CD4-positive, CD25-positive, alpha-beta regulatory T cell (primary cell): ENCODE measurements at regions not wholly inside any gene's neighbourhood (a gene's known extent, or its start where the extent isn't known, plus 50 kb on each side); places are given as distances from the start of the nearest gene placed in this dataset.

ENCODE experiments used
- ATAC-seq, 2 donors: fragments of 150-1000 bp; cut with Tn5 transposase; one replicate each; pipeline ENCODE4 v1.10.0; 2021; ENCODE audit warnings: low read depth in 2 of 2, moderate number of reproducible peaks in 2 of 2, moderate library complexity in 1 of 2
- DNase-seq, 3 donors: peaks; one replicate each; pipeline versions ENCODE4 v3.0.0 to v3.0.0-alpha.2; 2012 to 2022; ENCODE audit warnings: mixed read lengths in 1 of 3
- H3K27ac ChIP-seq: one replicate; pipeline ENCODE4 v1.7.0; 2013; ENCODE audit warnings: mild to moderate bottlenecking, low read length; ENCODE audit not compliant: insufficient read depth, poor library complexity, severe bottlenecking
- H3K27me3 ChIP-seq: one replicate; pipeline ENCODE4 v1.7.0; 2013; ENCODE audit warnings: low read length; ENCODE audit not compliant: control insufficient read depth, insufficient read depth
- H3K36me3 ChIP-seq: one replicate; pipeline ENCODE4 v1.7.0; 2013; ENCODE audit warnings: mild to moderate bottlenecking, low read length, moderate library complexity; ENCODE audit not compliant: control insufficient read depth, insufficient read depth
- H3K4me1 ChIP-seq: 2 replicates; pipeline ENCODE4 v1.7.0; 2013; ENCODE audit warnings: mild to moderate bottlenecking, low read length; ENCODE audit not compliant: insufficient read depth, control insufficient read depth, poor library complexity, severe bottlenecking
- H3K4me3 ChIP-seq: one replicate; pipeline ENCODE4 v1.7.0; 2013; ENCODE audit warnings: low read depth, mild to moderate bottlenecking, low read length, moderate library complexity
- H3K9me3 ChIP-seq, 2 experiments: 1 replicate in 1 of 2; 2 replicates in 1 of 2; pipeline ENCODE4 v1.7.0; 2013; ENCODE audit warnings: low read length in 2 of 2, mild to moderate bottlenecking in 1 of 2, moderate library complexity in 1 of 2; ENCODE audit not compliant: control insufficient read depth in 2 of 2
- H3K27ac Mint-ChIP-seq, 3 donors: one replicate each; pipeline ENCODE4 v1.8.0; 2020 to 2022; ENCODE audit warnings: mild to moderate bottlenecking in 3 of 3, mixed read lengths in 3 of 3, moderate library complexity in 2 of 3
- H3K27me3 Mint-ChIP-seq: one replicate; pipeline ENCODE4 v1.8.0; 2022; ENCODE audit warnings: mild to moderate bottlenecking, mixed read lengths
- H3K36me3 Mint-ChIP-seq: one replicate; pipeline ENCODE4 v1.8.0; 2020; ENCODE audit warnings: mixed read lengths
- H3K4me1 Mint-ChIP-seq, 4 donors: one replicate each; pipeline ENCODE4 v1.8.0; 2020 to 2022; ENCODE audit warnings: mixed read lengths in 4 of 4, mild to moderate bottlenecking in 1 of 4
- H3K4me3 Mint-ChIP-seq, 4 donors: one replicate each; pipeline ENCODE4 v1.8.0; 2020 to 2022; ENCODE audit warnings: mild to moderate bottlenecking in 4 of 4, mixed read lengths in 4 of 4, moderate library complexity in 3 of 4
- H3K9me3 Mint-ChIP-seq, 7 donors: one replicate each; pipeline ENCODE4 v1.8.0; 2020 to 2022; ENCODE audit warnings: mixed read lengths in 7 of 7, mild to moderate bottlenecking in 3 of 7, moderate library complexity in 2 of 7

GRCh38 chr3:118468801-118469200, 565.8 kb downstream of the IGSF11 start:
- no peaks in the 10 kb centered on the region for H3K27me3 Mint-ChIP-seq
- peaks cover 0 to 15% (median 6%) of the 10 kb centered on the region in 7 donors for H3K9me3 Mint-ChIP-seq
- no peak for ATAC-seq

GRCh38 chr3:118472586-118472985, 562.1 kb downstream of the IGSF11 start:
- Mint-ChIP-seq H3K36me3 (no peaks in the 10 kb centered on the region), H3K27me3 (no peaks in the 10 kb centered on the region), H3K27ac (no peak overlapping the region), H3K9me3 (peaks cover 0 to 12% (median 3%) of the 10 kb centered on the region in 7 donors), H3K4me1 (no peaks in the 10 kb centered on the region), H3K4me3 (no peak overlapping the region)
- no peaks in the 10 kb centered on the region for H3K36me3 ChIP-seq
- H3K4me3 ChIP-seq: no peak overlapping the region
- H3K9me3 ChIP-seq: no peaks in the 10 kb centered on the region
- ATAC-seq (no peak), DNase-seq (no peak)
- H3K4me1 ChIP-seq: no peaks in the 10 kb centered on the region
- no peaks in the 10 kb centered on the region for H3K27me3 ChIP-seq
- no peak overlapping the region for H3K27ac ChIP-seq

More at GRCh38 chr3:118468801-118469200, 565.8 kb downstream of the IGSF11 start:
- Histone ChIP-seq H3K27me3 (no peaks in the 10 kb centered on the region), H3K4me3 (no peak overlapping the region), H3K36me3 (no peaks in the 10 kb centered on the region), H3K9me3 (no peaks in the 10 kb centered on the region), H3K27ac (no peak overlapping the region), H3K4me1 (no peaks in the 10 kb centered on the region)
- no peak for DNase-seq
- Mint-ChIP-seq H3K27ac (no peak overlapping the region), H3K36me3 (no peaks in the 10 kb centered on the region), H3K4me1 (no peaks in the 10 kb centered on the region), H3K4me3 (no peak overlapping the region)

- H3K27me3 Mint-ChIP-seq: no peaks in the 10 kb centered on the region
- H3K27ac ChIP-seq: no peak overlapping the region
- H3K36me3 ChIP-seq: no peaks in the 10 kb centered on the region
- ATAC-seq (no peak), DNase-seq (no peak)
- no peak overlapping the region for H3K4me3 ChIP-seq
- H3K9me3 ChIP-seq: no peaks in the 10 kb centered on the region
- H3K4me1 Mint-ChIP-seq: no peaks in the 10 kb centered on the region
- peaks cover 0 to 12% (median 2%) of the 10 kb centered on the region in 7 donors for H3K9me3 Mint-ChIP-seq
- no peaks in the 10 kb centered on the region for H3K36me3 Mint-ChIP-seq
- H3K4me1 ChIP-seq: no peaks in the 10 kb centered on the region
- H3K27ac Mint-ChIP-seq: no peak overlapping the region
- H3K4me3 Mint-ChIP-seq: no peak overlapping the region
- H3K27me3 ChIP-seq: no peaks in the 10 kb centered on the region
Measured at GRCh38 chr3:118473343-118473742, 561.3 kb downstream of the IGSF11 start.

GRCh38 chr3:118476885-118477618, 557.6 kb downstream of the IGSF11 start:
- no peaks in the 10 kb centered on the region for H3K36me3 ChIP-seq
- no peak for DNase-seq
- no peak overlapping the region for H3K27ac ChIP-seq
- Mint-ChIP-seq H3K36me3 (no peaks in the 10 kb centered on the region), H3K27me3 (no peaks in the 10 kb centered on the region), H3K4me1 (no peaks in the 10 kb centered on the region), H3K9me3 (peaks cover 0 to 8% (median 0%) of the 10 kb centered on the region in 7 donors), H3K4me3 (no peak overlapping the region), H3K27ac (no peak overlapping the region)
- no peak for ATAC-seq
- H3K27me3 ChIP-seq: no peaks in the 10 kb centered on the region
- H3K9me3 ChIP-seq: no peaks in the 10 kb centered on the region
- H3K4me3 ChIP-seq: no peak overlapping the region
- H3K4me1 ChIP-seq: no peaks in the 10 kb centered on the region

- Mint-ChIP-seq H3K4me3 (no peak overlapping the region), H3K9me3 (peaks cover 0 to 4% (median 0%) of the 10 kb centered on the region in 7 donors), H3K27ac (no peak overlapping the region), H3K36me3 (no peaks in the 10 kb centered on the region), H3K27me3 (no peaks in the 10 kb centered on the region), H3K4me1 (no peaks in the 10 kb centered on the region)
- ATAC-seq (no peak), DNase-seq (no peak)
- no peaks in the 10 kb centered on the region for H3K36me3 ChIP-seq
- H3K27ac ChIP-seq: no peak overlapping the region
- no peaks in the 10 kb centered on the region for H3K4me1 ChIP-seq
- no peaks in the 10 kb centered on the region for H3K9me3 ChIP-seq
- H3K4me3 ChIP-seq: no peak overlapping the region
- H3K27me3 ChIP-seq: no peaks in the 10 kb centered on the region
Measured at GRCh38 chr3:118477768-118478167, 556.9 kb downstream of the IGSF11 start.

GRCh38 chr3:118478706-118479276, 555.9 kb downstream of the IGSF11 start:
- Mint-ChIP-seq H3K36me3 (no peaks in the 10 kb centered on the region), H3K9me3 (peaks cover 0 to 4% (median 0%) of the 10 kb centered on the region in 7 donors), H3K27me3 (no peaks in the 10 kb centered on the region), H3K27ac (no peak overlapping the region), H3K4me3 (no peak overlapping the region), H3K4me1 (no peaks in the 10 kb centered on the region)
- Histone ChIP-seq H3K9me3 (no peaks in the 10 kb centered on the region), H3K27me3 (no peaks in the 10 kb centered on the region), H3K4me3 (no peak overlapping the region), H3K36me3 (no peaks in the 10 kb centered on the region), H3K4me1 (no peaks in the 10 kb centered on the region), H3K27ac (no peak overlapping the region)
- DNase-seq (no peak), ATAC-seq (no peak)

GRCh38 chr3:118479376-118479775, 555.3 kb downstream of the IGSF11 start:
- DNase-seq (no peak), ATAC-seq (no peak)
- Histone ChIP-seq H3K9me3 (no peaks in the 10 kb centered on the region), H3K36me3 (no peaks in the 10 kb centered on the region), H3K4me3 (no peak overlapping the region), H3K27me3 (no peaks in the 10 kb centered on the region), H3K27ac (no peak overlapping the region), H3K4me1 (no peaks in the 10 kb centered on the region)
- Mint-ChIP-seq H3K9me3 (peaks cover 0 to 4% (median 0%) of the 10 kb centered on the region in 7 donors), H3K4me1 (no peaks in the 10 kb centered on the region), H3K36me3 (no peaks in the 10 kb centered on the region), H3K4me3 (no peak overlapping the region), H3K27ac (no peak overlapping the region), H3K27me3 (no peaks in the 10 kb centered on the region)
